Stimulated activated CD4-positive, alpha-beta T cell treated with anti-CD3 and anti-CD28 coated beads, TNF-alpha, amount 100 ng/mL, for 48 hours (primary cell): ENCODE measurements at regions not wholly inside any gene's neighbourhood (a gene's known extent, or its start where the extent isn't known, plus 50 kb on each side); places are given as distances from the start of the nearest gene placed in this dataset.
"Not testable (repeated sequence)": the region's sequence is repeated elsewhere in the genome, so short reads cannot be mapped to it uniquely, and the experiment has no call there.

Experiments used
- DNase-seq, 3 donors: peaks; one replicate each; pipeline ENCODE4 v3.0.0-alpha.2; 2020; ENCODE audit warnings: low read depth in 3 of 3

DNA sequence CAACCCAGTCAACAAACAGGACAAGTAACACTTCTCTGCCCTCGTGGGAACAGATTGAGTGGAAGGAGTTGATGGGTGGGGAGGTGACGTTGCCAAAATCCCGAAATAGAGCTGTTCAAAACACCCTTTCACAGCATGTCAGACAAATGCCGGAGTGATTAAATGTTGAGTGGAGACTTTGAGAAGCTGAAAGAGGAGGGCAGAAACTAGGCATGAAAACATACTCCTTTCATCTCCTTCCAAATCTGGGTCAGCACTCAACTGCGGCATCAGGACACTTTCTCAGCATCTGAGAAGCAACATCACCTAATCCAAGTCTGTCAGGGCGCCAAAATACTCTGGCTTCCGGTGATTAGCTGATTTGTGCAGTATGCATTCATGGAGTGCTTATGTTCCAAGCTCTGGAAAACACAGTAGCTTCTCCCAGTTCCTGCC, 51.5 kb upstream of the MRI1 start:
- DNase-seq = no peak

DNA sequence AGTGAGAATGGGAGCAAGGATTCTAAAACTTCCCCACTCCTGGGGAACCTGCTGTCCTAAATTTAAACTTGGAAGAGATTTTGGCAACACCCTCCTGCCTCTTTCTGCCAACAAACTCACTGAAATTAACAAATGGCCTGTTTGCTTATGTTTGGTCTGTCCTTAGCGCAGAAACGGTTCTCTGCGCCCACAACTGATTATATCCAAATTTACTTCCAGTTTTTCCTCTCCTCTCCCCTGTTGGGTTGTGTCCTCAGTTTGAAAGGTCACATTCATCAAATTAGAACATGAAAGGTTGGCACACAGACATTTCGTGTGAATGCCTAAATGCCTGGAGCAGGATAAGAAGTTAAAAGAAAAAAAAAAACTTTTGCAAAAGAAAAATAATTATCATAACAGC, 56.4 kb upstream of the MRI1 start:
- DNase-seq = no peak

DNA sequence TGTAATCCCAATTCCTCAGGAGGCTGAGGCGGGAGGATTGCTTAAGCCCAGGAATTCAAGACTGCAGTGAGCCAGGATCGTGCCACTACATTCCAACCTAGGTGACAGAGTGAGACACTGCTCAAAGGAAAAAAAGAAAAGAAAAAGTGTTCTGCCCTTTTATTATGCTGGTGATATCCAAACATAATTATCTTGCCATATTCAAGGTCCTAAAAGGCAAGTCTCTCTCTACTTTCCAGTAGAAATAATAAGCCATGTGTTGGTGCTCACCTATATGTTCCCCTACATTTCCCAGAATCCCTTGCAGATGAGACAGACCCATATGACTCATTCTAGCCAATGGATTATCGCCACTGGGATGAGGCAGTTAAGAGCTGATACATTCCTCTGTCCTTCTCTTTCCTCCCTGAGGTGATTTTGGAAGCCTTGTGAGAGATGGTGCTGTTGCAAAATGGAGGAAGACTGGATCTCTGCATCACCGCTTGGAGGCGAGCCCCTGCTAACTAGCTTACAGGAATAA, 58.3 kb upstream of the MRI1 start:
- no peak for DNase-seq

DNA sequence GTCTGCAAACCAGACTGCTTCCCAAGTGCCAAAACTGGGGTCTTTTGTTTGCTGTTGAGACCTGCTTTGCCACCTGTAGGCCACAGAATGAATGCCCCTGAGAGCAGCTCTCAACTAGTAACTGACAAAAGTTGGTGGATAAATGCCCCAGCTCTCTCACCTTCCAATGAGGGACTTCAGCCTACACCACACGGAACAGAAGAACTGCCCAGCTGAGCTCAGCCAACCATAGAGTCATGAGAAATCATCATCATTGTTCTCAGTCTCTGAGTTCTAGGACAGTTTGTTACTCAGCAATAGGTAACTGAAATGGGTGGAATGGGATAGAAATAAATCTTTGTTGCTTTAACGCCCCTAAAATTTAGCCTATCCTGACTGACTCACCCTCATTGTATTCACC, 59.1 kb upstream of the MRI1 start:
- DNase-seq = no peak

DNA sequence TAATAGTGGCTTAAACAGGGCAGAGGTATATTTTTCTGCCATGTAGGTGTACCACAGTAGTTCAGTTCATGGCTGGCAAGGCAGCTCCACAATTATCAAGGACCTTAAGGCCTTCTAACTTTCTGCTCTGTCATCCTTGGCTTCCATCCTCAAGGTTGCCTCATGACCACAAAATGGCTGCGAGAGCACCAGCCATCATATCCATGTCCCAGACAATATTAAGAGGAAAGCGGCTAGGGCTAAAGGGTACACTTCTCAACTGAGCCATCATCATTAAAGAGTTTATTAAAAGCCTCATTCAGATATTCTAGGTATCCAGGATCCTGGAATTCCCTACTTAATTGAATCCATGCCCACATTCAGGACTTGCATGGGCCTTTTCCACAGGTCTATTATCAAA, 62.7 kb upstream of the MRI1 start:
- DNase-seq = no peak

DNA sequence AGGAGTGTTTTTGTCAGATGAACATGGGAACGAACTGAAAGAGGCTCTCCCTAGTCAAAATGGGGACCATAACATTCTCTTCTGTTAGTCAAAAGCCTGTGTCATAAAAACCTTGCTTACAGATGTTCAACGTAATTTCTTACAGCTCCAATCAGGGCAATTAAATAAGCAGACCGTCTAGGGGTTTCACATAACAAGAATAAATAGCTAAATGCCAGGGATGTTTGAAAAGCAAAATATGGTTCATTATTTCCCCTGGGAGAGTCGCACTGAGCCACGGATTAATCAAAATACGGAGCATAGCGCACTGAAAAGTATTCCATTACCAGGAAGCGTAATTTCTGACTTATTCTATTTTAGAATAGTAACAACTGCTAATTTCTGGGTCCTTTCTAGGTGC, 63.7 kb upstream of the MRI1 start:
- DNase-seq = no peak

DNA sequence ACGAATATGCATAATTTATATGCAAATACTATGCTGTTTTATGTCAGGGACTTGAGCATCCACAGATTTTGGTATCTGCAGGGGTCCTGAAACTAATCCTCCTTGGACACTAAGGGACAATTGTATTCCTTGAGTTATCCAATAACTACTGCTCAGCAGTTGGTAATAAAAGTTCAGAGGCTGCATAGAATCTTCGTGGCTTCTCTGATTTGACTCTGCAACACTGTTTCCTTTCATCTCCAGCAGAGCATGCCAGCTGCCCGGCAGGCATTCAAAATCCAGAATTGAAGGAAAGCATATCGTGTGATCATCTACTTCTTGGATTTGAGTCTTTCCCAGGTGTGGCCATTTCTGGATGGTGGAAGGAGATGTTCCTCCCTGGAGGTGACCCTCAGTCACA, 64.5 kb upstream of the MRI1 start:
- no peak for DNase-seq

DNA sequence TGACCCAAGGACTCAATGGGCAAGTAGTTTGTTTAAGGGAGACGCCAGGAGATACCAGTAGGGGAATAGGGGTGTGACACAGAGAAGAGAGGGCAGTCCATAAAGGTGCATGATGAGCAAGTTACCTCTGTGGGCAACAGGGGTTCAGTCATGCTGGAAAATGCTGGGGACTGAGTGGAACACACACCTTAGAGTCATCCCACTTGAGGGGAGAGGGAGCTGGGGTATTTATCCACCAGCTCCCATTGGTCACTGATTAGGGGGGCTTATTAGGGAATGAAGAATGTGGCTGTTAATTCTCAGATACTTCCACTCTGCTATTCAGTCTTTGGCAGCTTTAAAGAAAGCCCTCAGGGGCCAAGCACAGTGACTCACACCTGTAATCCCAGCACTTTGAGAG, 67.5 kb upstream of the MRI1 start:
- no peak for DNase-seq

DNA sequence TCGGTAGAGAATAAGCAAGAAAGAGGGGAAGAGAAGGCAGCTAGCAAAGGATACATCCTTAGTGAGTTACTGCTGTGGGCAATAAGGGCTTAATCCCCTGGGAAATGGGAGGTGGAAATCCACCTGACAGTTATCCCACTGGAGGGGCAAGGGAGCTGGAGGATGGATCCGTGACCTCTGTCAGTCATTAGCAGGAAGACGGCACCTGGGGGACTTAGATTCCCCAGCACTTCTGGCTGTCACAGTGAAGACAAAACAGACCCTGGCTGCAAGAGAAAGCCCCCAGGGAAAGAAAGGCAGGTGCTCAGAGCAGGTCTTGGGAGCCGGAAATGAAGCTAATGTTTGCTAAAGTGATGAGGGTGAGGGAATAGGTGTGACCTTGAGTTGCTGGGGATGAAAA, 70.4 kb upstream of the MRI1 start:
- no peak for DNase-seq

DNA sequence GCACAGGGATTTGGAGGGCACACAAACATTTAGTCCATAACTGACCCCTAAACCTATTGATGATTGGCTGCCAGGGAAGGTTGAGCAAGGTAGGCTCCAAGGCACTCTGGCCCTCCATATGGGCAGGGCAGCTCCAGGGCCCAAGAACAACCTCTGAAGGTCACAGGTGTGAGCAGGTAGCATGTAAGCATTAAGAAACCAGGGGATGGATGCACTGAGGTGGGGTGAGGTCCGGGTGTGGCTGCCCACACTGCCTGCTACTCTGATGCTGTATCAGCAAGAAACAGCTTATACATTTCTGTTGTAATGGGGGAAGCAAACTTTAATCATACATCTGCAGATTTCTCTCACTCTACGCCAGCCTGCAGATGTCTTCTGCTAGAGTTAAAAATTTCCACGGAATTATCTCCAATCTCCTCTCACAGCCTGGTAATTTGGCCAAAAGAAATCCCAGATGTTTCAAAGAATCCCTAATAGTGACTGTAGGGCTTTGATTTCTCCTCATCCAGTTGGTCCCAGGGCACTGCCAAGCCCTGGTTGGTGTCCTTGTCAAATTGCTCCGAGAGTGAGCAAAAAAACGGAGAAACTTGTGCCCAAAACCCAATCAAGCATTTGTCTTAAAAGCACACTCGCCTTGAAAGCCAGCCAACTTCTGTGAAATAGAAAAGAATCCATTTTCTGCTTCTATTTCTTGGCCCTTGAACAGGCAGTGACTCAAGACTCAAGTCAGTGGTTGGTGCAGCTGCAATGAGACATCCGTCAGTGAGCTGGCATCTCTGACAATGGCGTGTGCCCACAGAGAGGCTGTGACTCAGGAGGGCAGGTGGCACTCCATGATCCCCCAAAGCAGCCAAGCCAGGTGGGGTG, 72.5 kb upstream of the MRI1 start:
- DNase-seq = no peak

DNA sequence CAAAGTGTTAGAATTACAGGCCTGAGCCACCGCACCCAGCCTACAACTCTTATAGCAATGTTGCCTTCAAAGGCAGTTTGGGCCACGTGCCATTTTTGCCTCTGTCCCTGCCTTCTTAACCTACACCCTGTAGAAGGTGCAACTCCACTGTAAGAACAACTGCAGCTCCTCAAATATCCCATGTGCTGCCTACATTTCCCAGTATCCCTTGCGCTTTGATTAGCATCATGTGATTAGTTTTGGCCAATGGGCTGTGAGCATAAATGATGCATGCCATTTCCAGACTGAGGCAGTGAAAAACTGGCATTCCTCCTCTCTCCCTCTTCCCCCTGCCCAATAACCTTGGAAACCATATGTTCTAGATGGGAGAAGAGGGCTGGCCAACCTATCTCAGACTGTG, 75.2 kb upstream of the MRI1 start:
- DNase-seq = no peak

DNA sequence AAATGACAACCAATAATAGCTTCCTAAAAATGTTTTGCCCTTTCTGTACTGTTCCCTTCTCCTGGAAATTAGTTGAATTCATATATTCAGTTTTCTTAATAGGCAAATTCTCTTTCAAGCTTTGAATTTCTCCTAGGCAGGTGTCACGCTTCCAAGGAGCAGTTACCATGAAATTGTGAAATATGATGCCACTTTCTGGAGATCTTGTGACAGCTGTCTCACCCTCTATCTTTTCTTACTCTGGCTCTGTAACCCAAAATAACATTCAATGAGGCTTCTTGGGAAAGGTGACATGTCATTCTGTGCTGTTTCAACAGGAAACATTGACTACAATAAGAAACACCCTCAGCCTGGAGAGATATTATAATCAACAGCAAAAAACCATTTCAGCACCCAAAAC, 80.3 kb upstream of the MRI1 start:
- DNase-seq = no peak

DNA sequence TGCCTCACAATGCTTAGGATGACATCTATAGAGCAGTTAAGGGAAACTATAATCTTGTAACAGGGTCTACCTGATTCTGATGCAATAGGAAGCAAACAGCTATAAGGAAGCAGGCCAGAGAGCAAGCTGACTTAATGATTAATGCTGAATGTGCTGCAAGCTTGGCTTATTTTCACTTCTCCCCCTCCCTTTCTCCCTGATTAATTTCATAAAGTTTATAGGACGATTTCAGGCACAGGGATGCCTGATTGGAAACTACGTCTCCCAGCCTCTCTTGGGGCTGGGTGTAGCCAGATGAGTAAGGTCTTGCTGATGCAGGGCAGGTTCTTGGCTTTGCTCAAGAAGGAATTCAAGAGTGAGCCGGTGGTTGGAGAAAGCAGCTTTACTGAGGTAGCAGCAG, 82.8 kb upstream of the MRI1 start:
- DNase-seq = no peak

DNA sequence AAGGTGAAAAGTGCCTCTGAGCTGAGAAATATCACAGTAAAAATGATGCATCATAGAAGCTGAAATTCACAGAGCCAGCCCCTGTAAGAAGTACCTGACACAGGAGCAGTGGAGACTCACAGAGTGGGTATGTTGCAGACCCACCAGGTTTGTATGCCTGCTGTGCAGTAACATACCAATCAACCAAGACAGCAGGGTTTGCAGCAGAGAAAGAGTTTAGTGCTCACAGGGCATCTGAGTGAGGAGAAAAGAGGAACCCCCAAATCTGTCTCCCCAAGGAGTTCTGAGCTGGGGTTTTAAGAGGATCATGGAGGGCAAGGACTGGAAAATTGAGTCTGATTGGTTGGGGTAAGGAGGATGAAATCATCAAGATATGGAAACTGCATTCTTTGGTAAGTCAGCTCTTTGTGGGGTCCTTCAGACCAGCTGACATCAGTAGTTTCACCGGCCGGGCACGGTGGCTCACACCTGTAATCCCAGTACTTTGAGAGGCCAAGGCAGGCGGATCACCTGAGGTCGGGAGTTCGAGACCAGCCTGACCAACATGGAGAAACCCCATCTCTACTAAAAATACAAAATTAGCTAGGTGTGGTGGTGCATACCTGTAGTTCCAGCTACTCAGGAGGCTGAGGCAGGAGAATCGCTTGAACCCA, 83.5 kb upstream of the MRI1 start:
- not testable (repeated sequence) for DNase-seq

DNA sequence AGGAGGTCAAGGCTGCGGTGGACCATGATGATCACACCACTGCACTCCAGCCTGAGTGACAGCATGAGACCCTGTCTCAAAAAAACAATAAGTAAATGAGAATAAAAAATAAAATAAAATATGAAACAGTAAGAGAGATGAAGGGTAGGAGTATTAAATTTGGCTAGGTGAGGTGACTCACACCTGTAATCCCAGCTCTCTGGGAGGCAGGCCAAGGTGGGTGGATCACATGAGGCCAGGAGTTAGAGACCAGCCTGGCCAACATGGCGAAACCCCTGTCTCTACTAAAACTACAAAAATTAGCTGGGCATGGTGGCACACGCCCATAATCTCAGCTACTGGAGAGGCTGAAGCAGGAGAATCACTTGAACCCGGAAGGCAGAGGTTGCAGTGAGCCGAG, 87.4 kb upstream of the MRI1 start:
- not testable (repeated sequence) for DNase-seq

DNA sequence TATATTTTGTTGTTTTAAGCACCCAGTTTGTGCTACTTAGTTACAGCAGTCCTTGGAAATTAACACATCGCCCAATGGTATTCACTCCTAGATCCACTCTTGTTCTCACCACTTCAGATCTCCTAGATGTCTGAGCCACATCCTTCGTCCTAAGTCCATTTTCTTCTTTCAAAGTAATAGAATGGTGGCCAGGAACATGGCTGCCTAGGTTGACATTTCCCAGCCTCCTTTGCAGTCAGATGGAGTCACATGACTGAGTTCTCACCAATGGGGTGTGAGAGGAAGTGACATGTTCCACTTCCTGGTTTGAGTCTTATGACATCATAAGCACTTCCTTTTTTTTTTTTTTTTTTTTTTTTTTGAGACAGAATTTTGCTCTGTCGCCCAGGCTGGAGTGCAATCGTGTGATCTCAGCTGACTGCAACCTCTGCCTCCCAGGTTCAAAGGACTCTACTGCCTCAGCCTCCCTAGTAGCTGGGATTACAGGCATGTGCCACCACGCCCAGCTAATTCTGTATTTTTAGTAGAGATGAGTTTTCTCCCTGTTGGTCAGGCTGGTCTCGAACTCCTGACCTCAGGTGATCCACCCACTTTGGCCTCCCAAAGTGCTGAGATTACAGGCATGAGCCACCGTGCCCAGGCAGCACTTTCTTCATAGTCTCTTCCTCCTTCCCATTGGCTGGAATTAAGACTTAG, 91.7 kb upstream of the MRI1 start:
- peak in 2 of 3 donors; percentile 8 to 11 for DNase-seq

DNA sequence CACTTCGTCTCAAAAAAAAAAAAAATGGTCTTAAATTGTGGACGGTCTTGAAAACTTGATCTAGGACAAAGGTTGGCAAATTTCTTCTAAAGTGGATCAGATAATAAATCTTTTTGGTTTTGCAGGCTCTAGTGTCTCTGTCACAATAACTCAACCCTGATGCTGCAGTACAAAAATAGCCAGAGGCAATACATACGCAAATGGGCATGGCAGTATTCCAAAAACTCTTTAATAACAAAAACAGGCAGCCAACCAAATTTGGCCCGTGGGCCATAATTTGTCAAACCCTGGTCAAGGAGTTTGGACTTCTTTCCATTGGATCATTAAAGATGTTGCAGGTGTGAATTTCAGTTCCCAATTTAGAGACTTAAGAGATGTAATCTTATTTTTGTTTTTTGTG, 93.5 kb upstream of the MRI1 start:
- no peak for DNase-seq

DNA sequence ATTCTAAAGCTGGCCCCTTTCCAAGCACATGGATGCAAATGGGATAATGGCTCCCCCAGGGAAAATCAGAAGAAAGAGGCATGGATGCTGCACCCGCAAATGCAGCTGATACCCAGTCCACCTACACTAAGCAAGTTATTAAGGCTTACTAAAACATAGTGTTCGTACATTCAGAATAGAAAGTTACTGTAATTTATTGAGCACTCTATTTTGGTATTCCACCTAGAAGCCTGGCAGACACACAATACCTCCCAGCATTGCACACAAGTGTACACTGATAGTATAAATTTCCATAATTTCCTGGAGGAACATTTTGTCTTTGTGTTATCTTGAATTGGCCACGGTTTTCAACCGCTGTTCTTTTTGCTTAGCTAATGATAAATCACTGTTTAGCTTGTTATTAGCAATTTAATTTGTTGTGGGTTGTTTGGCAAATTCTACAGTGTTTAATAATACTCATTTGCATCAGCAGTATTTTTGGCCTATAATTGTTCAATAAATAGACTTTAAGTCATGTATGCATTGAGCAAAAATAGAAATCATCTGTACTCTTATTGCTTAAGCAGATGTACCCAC, 94.5 kb upstream of the MRI1 start:
- no peak for DNase-seq

DNA sequence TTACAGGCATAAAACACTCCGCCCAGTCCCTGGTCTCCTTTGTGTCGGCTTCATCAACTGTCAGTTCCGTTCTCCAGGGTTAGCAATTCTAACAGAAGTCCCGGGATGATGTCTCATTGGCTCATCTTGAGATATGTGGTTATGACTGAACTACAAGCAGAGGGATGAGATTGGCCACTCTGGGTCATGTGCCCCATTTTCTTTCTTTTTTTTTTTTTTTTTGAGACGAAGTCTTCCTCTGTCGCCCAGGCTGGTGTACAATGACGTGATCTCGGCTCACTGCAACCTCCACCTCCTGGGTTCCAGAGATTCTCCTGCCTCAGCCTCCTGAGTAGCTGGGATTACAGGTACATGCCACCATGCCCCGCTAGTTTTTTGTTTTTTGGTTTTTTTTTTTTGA, 95.4 kb upstream of the MRI1 start:
- DNase-seq = no peak

DNA sequence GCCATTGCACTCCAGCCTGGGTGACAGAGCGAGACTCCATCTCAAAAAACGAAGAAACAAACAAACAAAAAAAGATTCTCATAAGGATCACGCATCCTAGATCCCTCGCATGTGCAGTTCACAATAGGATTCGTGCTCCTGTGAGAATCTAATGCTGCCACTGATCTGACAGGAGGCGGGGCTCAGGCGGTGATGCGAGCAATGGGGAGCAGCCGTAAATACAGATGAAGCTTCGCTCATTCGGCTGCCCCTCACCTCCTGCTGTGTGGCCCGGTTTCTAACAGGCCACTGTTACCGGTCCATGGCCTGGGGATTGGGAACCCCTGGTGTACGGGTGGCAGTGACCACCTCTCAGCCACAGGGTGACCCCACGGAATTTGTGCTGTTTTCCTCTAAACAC, 98.2 kb upstream of the MRI1 start:
- DNase-seq = no peak

DNA sequence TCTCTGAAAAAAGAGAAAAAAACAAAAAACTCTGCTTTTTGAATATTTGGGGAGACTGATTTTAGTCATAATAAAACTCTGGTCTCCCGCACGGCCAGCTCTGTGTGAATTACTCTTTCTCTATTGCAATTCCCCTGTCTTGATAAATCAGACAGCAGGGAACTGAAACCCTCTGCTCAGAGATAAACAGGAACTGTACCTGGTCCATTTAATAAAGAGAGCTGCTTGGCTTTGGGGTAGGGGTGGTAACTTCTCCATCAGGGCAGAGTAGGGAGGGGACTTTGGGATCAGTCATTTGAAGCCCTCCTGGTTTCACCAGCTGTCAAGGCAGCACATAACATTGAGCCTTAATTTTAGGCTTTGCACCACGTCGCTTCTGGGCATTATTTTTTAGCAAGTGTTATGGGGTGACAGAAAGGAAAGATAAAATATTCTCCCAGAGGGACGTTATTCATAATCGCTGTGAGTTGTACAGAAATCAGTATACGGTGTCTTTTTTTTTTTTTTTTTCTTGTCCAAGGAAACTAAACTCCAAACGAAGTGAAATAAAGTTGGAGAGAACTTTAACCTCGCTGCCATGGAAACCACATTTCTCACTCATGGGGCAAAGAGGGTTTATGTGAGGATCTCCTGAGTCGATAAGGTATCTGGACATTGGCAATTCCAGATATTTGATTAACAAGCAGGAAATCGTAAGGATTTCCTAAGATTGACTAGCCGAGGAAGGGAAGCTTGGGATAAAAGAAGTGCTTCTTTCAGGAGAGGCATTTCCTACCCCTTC, 99.0 kb upstream of the MRI1 start:
- DNase-seq = no peak
